Activated T-cell treated with anti-CD3 and anti-CD28 coated beads, Interleukin-2, amount 50 U/mL, for 24 hours (primary cell): ENCODE measurements at regions not wholly inside any gene's neighbourhood (a gene's known extent, or its start where the extent isn't known, plus 50 kb on each side); places are given as distances from the start of the nearest gene placed in this dataset.

ENCODE experiments used
- DNase-seq: peaks from one replicate; pipeline ENCODE4 v3.0.0-alpha.2; 2020
- H3K27ac Mint-ChIP-seq: 2 replicates; pipeline ENCODE4 v1.8.0; 2020; ENCODE audit warnings: mild to moderate bottlenecking, mixed read lengths
- H3K27me3 Mint-ChIP-seq: 2 replicates; pipeline ENCODE4 v1.8.0; 2020; ENCODE audit warnings: mixed read lengths
- H3K36me3 Mint-ChIP-seq: 2 replicates; pipeline ENCODE4 v1.8.0; 2020; ENCODE audit warnings: low read depth, mixed read lengths
- H3K4me1 Mint-ChIP-seq: 2 replicates; pipeline ENCODE4 v1.8.0; 2020; ENCODE audit warnings: low read depth, mixed read lengths
- H3K4me3 Mint-ChIP-seq: 2 replicates; pipeline ENCODE4 v1.8.0; 2020; ENCODE audit warnings: mild to moderate bottlenecking, moderate library complexity, mixed read lengths
- H3K9me3 Mint-ChIP-seq: 2 replicates; pipeline ENCODE4 v1.8.0; 2020; ENCODE audit warnings: mixed read lengths

- DNase-seq = no peak
- Mint-ChIP-seq H3K9me3 (no peaks in the 10 kb centered on the region), H3K36me3 (no peaks in the 10 kb centered on the region), H3K27ac (no peak overlapping the region), H3K27me3 (no peaks in the 10 kb centered on the region), H3K4me1 (no peaks in the 10 kb centered on the region), H3K4me3 (no peak overlapping the region)
Observed at GRCh38 chr13:47332149-47332548, 435.3 kb upstream of the HTR2A start.

GRCh38 chr13:47330031-47330430 lies 433.2 kb upstream of the HTR2A start:
- no peak for DNase-seq
- Mint-ChIP-seq H3K4me3 (no peak overlapping the region), H3K27me3 (no peaks in the 10 kb centered on the region), H3K9me3 (no peaks in the 10 kb centered on the region), H3K4me1 (no peaks in the 10 kb centered on the region), H3K36me3 (no peaks in the 10 kb centered on the region), H3K27ac (no peak overlapping the region)

- Mint-ChIP-seq H3K27me3 (no peaks in the 10 kb centered on the region), H3K36me3 (no peaks in the 10 kb centered on the region), H3K4me1 (no peaks in the 10 kb centered on the region), H3K4me3 (no peak overlapping the region), H3K9me3 (no peaks in the 10 kb centered on the region), H3K27ac (no peak overlapping the region)
- DNase-seq = no peak
Observed at GRCh38 chr13:47327861-47328260, 431.0 kb upstream of the HTR2A start.

- Mint-ChIP-seq H3K4me1 (no peaks in the 10 kb centered on the region), H3K9me3 (no peaks in the 10 kb centered on the region), H3K27ac (no peak overlapping the region), H3K27me3 (no peaks in the 10 kb centered on the region), H3K4me3 (no peak overlapping the region), H3K36me3 (no peaks in the 10 kb centered on the region)
- no peak for DNase-seq
Observed at GRCh38 chr13:47326061-47326460, 429.2 kb upstream of the HTR2A start.

- Mint-ChIP-seq H3K27me3 (no peaks in the 10 kb centered on the region), H3K4me1 (no peaks in the 10 kb centered on the region), H3K36me3 (no peaks in the 10 kb centered on the region), H3K9me3 (peaks cover 5% of the 10 kb centered on the region), H3K27ac (no peak overlapping the region), H3K4me3 (no peak overlapping the region)
- no peak for DNase-seq
Observed at GRCh38 chr13:47317356-47317755, 420.5 kb upstream of the HTR2A start.

GRCh38 chr13:47310401-47310800 lies 413.5 kb upstream of the HTR2A start:
- Mint-ChIP-seq H3K9me3 (peaks cover 9% of the 10 kb centered on the region), H3K4me3 (no peak overlapping the region)

GRCh38 chr13:47306991-47307390 lies 410.1 kb upstream of the HTR2A start:
- H3K4me3 Mint-ChIP-seq = no peak overlapping the region
- no peaks in the 10 kb centered on the region for H3K4me1 Mint-ChIP-seq
- H3K27ac Mint-ChIP-seq = no peak overlapping the region
- no peaks in the 10 kb centered on the region for H3K27me3 Mint-ChIP-seq
- H3K36me3 Mint-ChIP-seq = no peaks in the 10 kb centered on the region
- H3K9me3 Mint-ChIP-seq = peaks cover 3% of the 10 kb centered on the region
- no peak for DNase-seq

More at GRCh38 chr13:47310401-47310800, 413.5 kb upstream of the HTR2A start:
- no peak for DNase-seq
- Mint-ChIP-seq H3K36me3 (no peaks in the 10 kb centered on the region), H3K27ac (no peak overlapping the region), H3K27me3 (no peaks in the 10 kb centered on the region), H3K4me1 (no peaks in the 10 kb centered on the region)

GRCh38 chr13:47303626-47304025 lies 406.8 kb upstream of the HTR2A start:
- H3K4me3 Mint-ChIP-seq = no peak overlapping the region
- no peak overlapping the region for H3K27ac Mint-ChIP-seq
- no peaks in the 10 kb centered on the region for H3K27me3 Mint-ChIP-seq
- no peaks in the 10 kb centered on the region for H3K4me1 Mint-ChIP-seq
- DNase-seq = no peak
- H3K9me3 Mint-ChIP-seq = peaks cover 3% of the 10 kb centered on the region
- H3K36me3 Mint-ChIP-seq = no peaks in the 10 kb centered on the region

GRCh38 chr13:47299304-47299703 lies 402.5 kb upstream of the HTR2A start:
- H3K27ac Mint-ChIP-seq = no peak overlapping the region
- H3K4me3 Mint-ChIP-seq = no peak overlapping the region
- no peaks in the 10 kb centered on the region for H3K9me3 Mint-ChIP-seq
- no peak for DNase-seq
- no peaks in the 10 kb centered on the region for H3K27me3 Mint-ChIP-seq
- H3K36me3 Mint-ChIP-seq = no peaks in the 10 kb centered on the region
- no peaks in the 10 kb centered on the region for H3K4me1 Mint-ChIP-seq

GRCh38 chr13:47298506-47298905 lies 401.7 kb upstream of the HTR2A start:
- Mint-ChIP-seq H3K4me1 (no peaks in the 10 kb centered on the region), H3K9me3 (peaks cover 2% of the 10 kb centered on the region), H3K27ac (no peak overlapping the region), H3K36me3 (no peaks in the 10 kb centered on the region), H3K4me3 (no peak overlapping the region), H3K27me3 (no peaks in the 10 kb centered on the region)
- DNase-seq = no peak

- H3K27me3 Mint-ChIP-seq = no peaks in the 10 kb centered on the region
- H3K4me3 Mint-ChIP-seq = no peak overlapping the region
- peaks cover 2% of the 10 kb centered on the region for H3K9me3 Mint-ChIP-seq
- no peak for DNase-seq
- H3K27ac Mint-ChIP-seq = no peak overlapping the region
- H3K4me1 Mint-ChIP-seq = no peaks in the 10 kb centered on the region
- H3K36me3 Mint-ChIP-seq = no peaks in the 10 kb centered on the region
Observed at GRCh38 chr13:47294691-47295090, 397.8 kb upstream of the HTR2A start.

- no peak overlapping the region for H3K4me3 Mint-ChIP-seq
- H3K27ac Mint-ChIP-seq = no peak overlapping the region
- no peak for DNase-seq
- peaks cover 2% of the 10 kb centered on the region for H3K9me3 Mint-ChIP-seq
- no peaks in the 10 kb centered on the region for H3K4me1 Mint-ChIP-seq
- H3K36me3 Mint-ChIP-seq = no peaks in the 10 kb centered on the region
- no peaks in the 10 kb centered on the region for H3K27me3 Mint-ChIP-seq
Observed at GRCh38 chr13:47291107-47291656, 394.3 kb upstream of the HTR2A start.

- H3K4me1 Mint-ChIP-seq = no peaks in the 10 kb centered on the region
- no peaks in the 10 kb centered on the region for H3K27me3 Mint-ChIP-seq
- H3K27ac Mint-ChIP-seq = no peak overlapping the region
- peaks cover 2% of the 10 kb centered on the region for H3K9me3 Mint-ChIP-seq
- DNase-seq = no peak
- no peaks in the 10 kb centered on the region for H3K36me3 Mint-ChIP-seq
- no peak overlapping the region for H3K4me3 Mint-ChIP-seq
Observed at GRCh38 chr13:47289567-47289966, 392.7 kb upstream of the HTR2A start.

GRCh38 chr13:47288546-47288945 lies 391.7 kb upstream of the HTR2A start:
- no peak for DNase-seq
- H3K9me3 Mint-ChIP-seq = no peaks in the 10 kb centered on the region
- H3K27me3 Mint-ChIP-seq = no peaks in the 10 kb centered on the region
- no peak overlapping the region for H3K27ac Mint-ChIP-seq
- H3K4me3 Mint-ChIP-seq = no peak overlapping the region
- no peaks in the 10 kb centered on the region for H3K36me3 Mint-ChIP-seq
- no peaks in the 10 kb centered on the region for H3K4me1 Mint-ChIP-seq

- Mint-ChIP-seq H3K9me3 (no peaks in the 10 kb centered on the region), H3K27me3 (no peaks in the 10 kb centered on the region), H3K4me3 (no peak overlapping the region), H3K4me1 (no peaks in the 10 kb centered on the region), H3K36me3 (no peaks in the 10 kb centered on the region), H3K27ac (no peak overlapping the region)
- DNase-seq = no peak
Observed at GRCh38 chr13:47287291-47287751, 390.5 kb upstream of the HTR2A start.

- no peaks in the 10 kb centered on the region for H3K36me3 Mint-ChIP-seq
- no peaks in the 10 kb centered on the region for H3K9me3 Mint-ChIP-seq
- no peak for DNase-seq
- no peak overlapping the region for H3K4me3 Mint-ChIP-seq
- H3K4me1 Mint-ChIP-seq = no peaks in the 10 kb centered on the region
- H3K27ac Mint-ChIP-seq = no peak overlapping the region
- H3K27me3 Mint-ChIP-seq = no peaks in the 10 kb centered on the region
Observed at GRCh38 chr13:47281991-47282390, 385.1 kb upstream of the HTR2A start.
